IPS-18c (cell line): ENCODE measurements at regions not wholly inside any gene's neighbourhood (a gene's known extent, or its start where the extent isn't known, plus 50 kb on each side); places are given as distances from the start of the nearest gene placed in this dataset.

Experiments
- H3K4me3 ChIP-seq: 2 replicates; pipeline ENCODE4 v1.7.0; 2013; ENCODE audit warnings: low read depth, mild to moderate bottlenecking, low read length, moderate library complexity; ENCODE audit not compliant: insufficient read depth
- H3K9me3 ChIP-seq: one replicate; pipeline ENCODE4 v1.6.1; 2013; ENCODE audit warnings: mild to moderate bottlenecking, low read length, moderate library complexity; ENCODE audit not compliant: control insufficient read depth, insufficient read depth

DNA sequence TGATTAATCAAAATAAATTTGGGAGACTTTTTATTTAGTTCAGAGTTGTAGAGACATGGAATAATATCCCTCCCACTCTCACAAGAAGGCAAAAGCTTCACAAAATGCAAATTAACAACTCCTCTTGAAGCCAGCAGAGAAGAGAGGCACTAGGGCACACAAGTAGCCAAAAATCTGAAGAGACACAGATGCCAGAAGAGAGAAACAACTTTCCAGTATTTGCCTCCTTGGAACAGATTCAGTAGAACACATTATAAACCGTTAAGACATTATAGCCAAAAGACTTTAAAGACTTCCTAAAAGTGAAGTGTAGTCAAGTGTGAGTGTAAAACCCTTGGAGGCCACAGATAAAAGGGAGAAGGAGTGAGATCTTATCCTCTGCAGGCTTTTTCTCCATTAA lies 1024.9 kb upstream of the ADGRL3 start:
- Histone ChIP-seq H3K9me3 (no peaks in the 10 kb centered on the region), H3K4me3 (no peak overlapping the region)

DNA sequence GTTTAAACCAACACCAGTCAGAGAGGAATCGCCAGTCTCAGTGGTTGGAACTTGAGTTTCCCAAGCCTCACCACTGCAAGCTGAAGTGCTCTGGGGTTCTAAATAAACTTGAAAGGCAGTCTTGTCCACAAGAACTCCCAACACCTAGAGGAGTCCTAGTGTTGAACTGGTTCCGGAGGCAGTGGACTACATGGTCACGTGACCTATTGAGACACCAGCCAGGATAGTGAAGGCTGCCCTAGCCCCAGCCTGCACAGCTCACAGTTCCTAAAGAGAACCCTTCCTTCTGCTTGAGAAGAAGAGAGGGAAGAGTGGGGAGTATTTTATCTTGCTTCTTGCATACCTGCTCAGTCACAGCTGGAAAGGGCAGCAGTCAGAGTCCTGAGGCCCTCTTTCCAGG lies 1012.7 kb upstream of the ADGRL3 start:
- Histone ChIP-seq H3K9me3 (no peaks in the 10 kb centered on the region), H3K4me3 (no peak overlapping the region)

DNA sequence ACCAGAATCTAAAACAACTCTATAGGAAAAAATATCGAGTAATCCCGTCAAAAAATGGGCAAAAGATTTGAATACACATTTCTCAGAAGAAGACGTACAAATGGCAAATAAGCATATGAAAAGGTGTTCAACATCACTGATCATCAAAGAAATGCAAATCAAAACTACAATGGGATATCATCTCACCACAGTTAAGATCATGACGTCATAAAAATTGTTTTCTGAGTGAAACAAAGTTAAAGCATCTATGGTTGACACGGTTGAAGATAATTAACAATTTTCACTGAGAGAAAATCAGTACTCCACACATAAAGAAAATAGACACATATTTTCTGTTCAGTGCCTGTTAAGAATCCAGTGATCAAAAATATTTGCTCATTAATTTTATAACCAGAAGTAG lies 1010.8 kb upstream of the ADGRL3 start:
- no peaks in the 10 kb centered on the region for H3K9me3 ChIP-seq
- no peak overlapping the region for H3K4me3 ChIP-seq

DNA sequence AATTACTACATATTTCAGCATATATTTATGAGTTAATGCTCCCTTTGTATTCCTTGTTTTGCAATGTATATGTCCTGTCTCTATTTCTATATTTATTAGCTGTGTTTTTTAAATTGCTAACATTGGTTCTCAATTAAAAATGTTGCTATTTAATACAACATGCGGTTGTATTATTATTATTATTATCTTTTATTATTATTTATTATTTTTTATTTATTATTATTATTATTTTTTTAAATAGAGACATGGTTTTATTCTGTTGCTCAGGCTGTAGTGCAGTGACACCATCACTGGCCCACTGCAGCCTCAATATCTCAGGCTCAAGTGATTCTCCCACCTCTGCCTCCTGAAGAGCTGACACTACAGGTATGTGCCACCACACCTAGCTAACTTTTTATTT lies 1005.9 kb upstream of the ADGRL3 start:
- Histone ChIP-seq H3K9me3 (no peaks in the 10 kb centered on the region), H3K4me3 (no peak overlapping the region)

DNA sequence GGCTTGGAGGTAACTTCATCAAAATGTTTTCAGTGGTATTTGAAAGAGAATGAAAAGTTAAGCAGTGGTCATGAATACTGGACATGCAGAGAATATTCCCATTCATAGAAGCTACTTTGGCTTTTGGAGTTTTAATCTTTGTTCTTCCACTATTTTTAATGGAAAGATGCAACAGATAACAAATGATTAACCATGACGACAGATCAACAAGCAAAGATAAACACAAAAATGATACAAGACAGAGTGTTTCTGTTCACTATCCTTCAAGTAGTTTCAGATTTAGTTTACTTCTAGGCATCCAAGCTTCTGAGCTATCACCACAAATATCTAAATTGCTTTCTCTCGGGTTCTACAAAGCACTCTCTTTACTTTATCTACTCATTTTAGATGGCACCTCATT lies 1004.9 kb upstream of the ADGRL3 start:
- Histone ChIP-seq H3K9me3 (no peaks in the 10 kb centered on the region), H3K4me3 (no peak overlapping the region)

DNA sequence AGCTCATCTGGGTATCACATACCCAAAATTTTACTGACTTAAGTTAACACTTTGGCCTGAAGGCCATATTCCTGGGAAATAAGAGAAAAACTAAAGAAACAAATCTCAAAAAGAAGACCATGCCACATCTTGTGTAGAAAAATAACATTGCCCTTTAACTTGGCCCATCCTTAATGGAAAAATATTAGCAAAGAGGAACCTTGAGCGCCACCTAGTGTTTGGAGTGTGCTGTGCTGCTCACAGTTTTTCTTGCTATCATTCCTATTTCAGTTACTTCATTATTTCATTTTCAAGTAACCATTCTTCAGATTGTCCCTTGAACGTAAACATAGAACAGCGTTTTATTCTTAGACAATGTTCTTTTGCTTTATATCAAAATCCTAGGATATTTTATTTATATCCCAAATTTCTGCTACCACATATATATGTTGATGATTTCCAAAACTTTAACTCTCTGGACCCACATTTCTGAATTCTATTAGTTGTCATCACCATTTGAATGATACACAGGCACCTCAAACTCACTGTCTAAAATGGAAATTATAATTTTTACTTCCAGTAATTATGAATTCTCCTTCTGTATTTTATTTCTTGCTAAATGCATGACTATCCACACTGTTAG lies 999.0 kb upstream of the ADGRL3 start:
- Histone ChIP-seq H3K9me3 (no peaks in the 10 kb centered on the region), H3K4me3 (no peak overlapping the region)

DNA sequence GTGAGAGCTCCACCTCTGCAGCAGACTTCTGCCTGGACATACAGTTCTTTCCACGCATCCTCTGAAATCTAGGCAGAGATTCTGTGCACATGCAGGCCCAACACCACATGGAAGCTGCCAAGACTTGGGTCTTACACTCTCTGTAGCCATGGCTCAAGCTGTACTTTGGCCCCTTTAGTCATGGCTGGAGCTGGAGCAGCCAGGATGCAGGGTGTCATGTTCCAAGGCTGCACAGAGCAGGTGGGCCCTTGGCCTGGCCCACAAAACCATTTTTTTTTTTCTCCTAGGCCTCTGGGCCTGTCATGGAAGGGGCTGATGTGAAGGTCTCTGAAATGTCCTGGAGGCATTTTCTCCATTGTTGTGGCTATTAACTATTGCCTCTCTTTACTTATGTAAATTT lies 990.5 kb upstream of the ADGRL3 start:
- no peak overlapping the region for H3K4me3 ChIP-seq
- no peaks in the 10 kb centered on the region for H3K9me3 ChIP-seq

DNA sequence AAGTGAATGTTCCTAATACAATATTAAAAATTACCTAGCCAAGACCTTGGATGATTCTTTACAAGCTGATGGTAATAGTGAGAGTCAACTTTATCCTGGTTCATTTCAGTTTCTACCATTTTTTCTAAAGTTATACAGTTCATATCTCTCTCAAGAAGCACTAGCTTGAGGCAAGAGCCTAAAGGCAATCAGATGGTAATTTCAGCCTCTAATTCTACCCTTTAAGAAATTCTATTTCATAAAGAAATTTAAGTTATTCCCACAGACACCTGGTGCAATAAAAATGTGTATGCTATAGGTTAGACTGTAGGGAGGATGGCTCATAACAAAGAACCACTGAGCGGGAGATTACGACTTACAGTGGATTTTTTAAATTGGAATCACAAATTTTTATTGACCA lies 984.2 kb upstream of the ADGRL3 start:
- Histone ChIP-seq H3K4me3 (no peak overlapping the region), H3K9me3 (no peaks in the 10 kb centered on the region)

DNA sequence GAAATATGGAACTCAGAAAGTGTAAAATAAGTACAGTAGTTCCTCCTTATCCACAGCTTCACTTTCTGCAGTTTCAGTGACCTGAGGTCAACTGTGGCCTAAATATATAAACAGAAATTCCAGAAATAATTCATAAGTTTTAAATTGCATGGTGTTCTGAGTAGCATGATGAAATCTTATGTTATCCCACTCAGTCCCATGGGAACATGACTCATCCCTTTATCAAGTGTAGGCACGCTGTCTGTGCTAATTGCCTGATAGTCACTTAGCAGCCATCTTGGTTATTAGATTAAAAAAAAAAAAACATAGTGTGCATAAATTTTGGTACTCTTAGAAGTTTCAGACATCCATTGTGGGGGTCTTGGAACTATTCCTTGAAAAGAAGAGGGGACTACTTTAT lies 983.4 kb upstream of the ADGRL3 start:
- Histone ChIP-seq H3K9me3 (no peaks in the 10 kb centered on the region), H3K4me3 (no peak overlapping the region)

DNA sequence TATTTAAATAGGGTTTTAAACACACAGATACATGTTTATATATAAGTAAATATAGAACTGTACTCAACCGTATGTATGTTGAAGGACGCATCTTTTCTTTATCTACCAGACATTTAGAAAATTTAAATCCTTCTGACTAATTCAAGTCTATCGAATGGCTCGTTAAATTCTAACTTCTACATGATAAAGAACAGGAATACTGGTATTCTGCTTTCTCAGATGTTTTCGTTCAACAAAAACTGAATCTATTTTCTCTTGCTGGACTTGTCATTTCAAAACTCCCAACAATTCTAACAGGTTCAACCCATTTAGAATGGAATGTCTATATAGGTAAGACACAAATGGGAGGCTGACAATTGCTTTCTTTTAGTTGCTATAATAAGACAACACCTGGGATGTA lies 978.3 kb upstream of the ADGRL3 start:
- Histone ChIP-seq H3K9me3 (no peaks in the 10 kb centered on the region), H3K4me3 (no peak overlapping the region)

DNA sequence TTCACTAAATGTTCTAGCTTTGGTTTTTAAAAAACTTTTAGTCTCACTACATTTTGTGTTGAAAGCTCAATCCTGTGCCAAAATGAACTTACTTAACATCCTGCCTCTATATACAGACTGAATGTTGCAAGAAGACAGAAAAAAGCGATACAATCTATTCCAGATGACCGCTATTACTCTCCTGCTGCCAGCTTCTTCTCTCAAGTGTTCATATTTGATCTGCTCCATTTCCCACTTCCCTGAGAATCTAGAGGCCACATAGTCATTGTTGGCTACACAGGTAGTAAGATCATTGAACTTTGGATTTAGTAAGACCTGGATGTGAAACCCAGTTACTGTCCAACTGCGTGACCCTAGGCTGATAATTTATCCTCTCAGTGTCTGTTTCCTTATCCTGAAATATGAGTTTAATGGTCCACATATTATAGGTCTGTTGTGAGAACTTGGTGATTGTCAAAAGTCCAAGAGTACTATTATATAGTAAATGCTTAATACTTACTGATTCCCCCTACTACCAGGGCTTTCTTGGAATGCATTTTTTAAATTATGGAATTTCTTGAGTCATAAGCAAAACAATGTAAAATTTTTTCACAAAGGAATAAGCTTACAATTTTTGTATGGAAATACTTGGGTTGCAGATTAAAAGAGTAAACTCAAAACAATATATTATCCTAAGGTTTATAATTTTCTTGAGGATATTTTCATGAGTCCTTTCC lies 976.8 kb upstream of the ADGRL3 start:
- Histone ChIP-seq H3K9me3 (no peaks in the 10 kb centered on the region), H3K4me3 (no peak overlapping the region)

DNA sequence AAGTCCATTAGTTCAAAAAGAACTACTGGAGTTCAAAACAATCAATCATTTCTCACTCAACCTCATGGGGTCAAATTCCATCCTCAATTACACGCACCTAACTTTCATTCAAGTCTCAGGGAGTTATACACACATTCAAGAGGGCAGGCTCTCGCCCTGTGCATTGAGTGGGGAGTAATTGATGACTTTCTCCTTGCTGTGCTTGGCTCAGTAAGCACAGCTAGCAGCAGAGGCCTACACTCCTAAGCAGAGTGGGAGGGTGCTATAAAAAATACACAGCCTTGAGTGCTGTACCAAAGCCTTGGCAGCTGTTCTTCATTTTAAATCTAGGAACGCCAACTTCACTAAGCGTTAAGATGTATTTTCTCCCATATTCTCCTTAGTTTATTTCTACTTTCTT lies 958.3 kb upstream of the ADGRL3 start:
- H3K4me3 ChIP-seq = no peak overlapping the region
- H3K9me3 ChIP-seq = no peaks in the 10 kb centered on the region

DNA sequence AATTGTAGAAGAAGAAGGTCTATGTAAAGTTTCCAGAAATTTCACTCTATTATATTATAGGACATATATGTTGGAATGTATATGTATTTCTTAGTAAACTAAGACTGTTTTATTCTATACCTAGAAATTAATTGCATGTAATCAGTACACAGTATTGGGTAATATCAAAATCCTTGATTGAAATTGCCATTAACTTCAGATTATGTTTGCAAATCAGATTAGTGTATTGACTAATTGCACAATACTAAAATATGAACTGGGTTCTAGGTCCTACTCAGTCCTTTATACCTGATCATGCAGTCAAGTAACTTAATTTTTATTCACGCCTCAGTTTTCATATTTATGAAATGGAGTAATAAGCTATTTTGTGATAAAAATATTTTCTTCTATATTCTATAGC lies 950.3 kb upstream of the ADGRL3 start:
- H3K9me3 ChIP-seq = no peaks in the 10 kb centered on the region
- H3K4me3 ChIP-seq = no peak overlapping the region

DNA sequence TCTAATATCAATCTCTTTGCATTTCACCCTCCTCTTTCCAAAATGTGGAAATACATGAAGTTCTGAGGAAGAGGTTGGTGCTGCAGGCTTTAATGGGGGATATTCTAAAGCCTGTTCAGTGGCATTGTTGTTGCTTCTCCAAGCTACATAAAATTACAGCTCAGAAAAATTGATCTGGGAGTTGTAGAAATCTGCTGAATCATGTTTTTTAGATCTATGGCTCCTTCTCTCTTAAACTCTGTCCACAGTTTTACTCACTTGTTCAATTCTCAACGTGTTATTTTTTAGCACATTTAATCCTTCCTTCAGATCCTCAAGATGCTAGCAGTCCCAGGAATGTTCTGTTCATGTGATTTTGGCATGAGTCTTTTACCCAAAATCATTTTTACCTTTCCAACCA lies 949.5 kb upstream of the ADGRL3 start:
- Histone ChIP-seq H3K9me3 (no peaks in the 10 kb centered on the region), H3K4me3 (no peak overlapping the region)

DNA sequence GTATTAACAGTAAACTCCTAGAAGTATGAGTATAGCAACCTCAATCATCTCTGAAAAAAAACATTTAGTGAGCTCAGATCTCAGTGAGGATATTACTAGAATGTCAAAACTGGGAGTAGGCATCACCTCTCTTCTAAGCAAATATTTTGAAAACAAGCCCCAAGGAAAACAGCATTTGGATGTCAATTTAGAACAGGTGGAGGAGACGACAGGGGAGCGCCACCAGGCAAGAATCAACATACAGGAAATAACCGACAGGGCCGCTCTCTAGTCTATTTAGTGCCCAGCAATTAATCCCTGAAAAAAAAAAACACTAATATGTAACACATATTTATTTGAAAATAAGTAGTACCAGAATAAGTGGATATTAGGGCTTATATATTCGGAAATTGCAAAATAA lies 940.3 kb upstream of the ADGRL3 start:
- Histone ChIP-seq H3K4me3 (no peak overlapping the region), H3K9me3 (no peaks in the 10 kb centered on the region)

DNA sequence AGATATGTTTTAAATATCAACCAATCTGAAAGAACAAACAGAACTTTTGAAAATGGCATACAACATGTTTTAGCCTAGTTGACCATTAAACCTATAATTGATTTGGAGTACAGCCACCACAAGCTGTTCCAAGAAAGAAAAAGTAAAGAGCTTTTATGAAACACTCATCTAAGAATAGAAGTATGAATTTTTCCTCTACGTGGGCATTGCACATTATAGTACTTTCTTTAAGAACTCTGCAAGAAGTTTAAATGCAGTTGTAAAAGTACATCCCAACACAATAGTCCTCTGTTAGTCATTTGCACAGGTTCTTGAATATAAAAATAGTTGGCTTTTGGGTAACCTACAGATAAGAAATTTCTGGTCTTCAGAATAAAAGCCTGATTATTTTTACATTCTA lies 933.6 kb upstream of the ADGRL3 start:
- H3K4me3 ChIP-seq = no peak overlapping the region
- H3K9me3 ChIP-seq = no peaks in the 10 kb centered on the region

DNA sequence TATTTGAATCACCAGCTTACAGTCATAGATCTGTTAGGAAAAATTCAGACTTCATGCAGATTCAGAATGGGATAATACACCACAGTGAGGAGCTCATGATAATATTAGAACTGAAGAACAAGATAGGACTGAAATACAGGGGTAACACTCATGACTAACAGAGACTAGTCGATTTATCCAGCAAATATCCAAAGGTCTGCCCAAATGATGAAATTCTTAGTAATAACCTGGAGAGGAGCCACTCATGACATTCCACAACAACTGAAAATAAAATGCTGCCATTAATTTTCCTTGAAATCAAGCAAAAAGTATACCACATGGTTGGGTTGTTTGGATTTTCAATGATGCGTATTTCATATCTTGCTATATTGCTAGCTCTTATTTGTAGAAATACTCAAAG lies 903.7 kb upstream of the ADGRL3 start:
- no peaks in the 10 kb centered on the region for H3K9me3 ChIP-seq
- no peak overlapping the region for H3K4me3 ChIP-seq

DNA sequence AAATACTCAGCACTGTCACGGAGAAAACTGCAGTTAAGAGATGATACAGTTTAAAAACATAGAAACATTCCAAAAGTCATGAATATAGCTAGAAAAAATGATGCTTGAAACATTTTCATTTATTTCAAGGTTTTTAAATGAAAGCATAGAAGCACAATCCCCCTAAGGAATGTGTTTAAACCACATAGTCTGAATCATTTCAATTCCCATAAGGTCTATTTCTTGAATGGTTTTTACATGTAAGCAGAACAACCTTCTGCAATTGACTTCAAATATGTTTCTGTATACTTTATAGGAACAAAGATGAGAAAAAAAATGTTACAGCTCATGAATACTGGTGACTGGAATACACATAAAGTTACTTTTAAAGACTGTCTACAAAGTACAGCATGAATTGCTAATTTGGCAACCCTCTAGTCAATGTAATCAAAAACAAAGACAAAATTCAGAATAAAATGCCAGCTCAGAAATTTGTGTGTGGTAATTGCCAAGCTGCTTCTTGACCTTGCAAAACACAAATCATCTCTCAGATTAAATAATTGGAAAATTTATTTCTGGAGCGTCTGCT lies 886.4 kb upstream of the ADGRL3 start:
- H3K9me3 ChIP-seq = no peaks in the 10 kb centered on the region
- H3K4me3 ChIP-seq = no peak overlapping the region

DNA sequence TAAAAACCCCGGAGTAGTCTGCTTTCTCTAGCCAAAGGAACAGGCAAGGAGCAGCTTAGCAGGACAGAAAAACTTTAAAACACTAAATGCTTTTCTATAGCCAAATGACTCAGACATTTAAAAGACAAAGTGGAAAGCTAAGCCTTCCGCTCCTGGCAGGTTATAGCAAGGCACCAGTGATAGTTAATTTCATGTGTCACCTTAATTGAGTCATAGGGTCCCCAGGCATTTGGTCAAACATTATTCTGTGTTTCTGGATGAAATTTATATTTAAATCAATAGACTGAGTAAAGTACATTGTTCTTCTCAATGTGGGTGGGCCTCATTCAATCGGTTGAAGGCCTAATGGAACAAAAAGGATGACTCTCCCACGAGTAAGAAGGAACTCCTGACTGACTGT lies 885.7 kb upstream of the ADGRL3 start:
- Histone ChIP-seq H3K9me3 (no peaks in the 10 kb centered on the region), H3K4me3 (no peak overlapping the region)
